Sigmoid colon (tissue), 3 donors: ENCODE measurements at regions not wholly inside any gene's neighbourhood (a gene's known extent, or its start where the extent isn't known, plus 50 kb on each side); places are given as distances from the start of the nearest gene placed in this dataset.
"Not testable (repeated sequence)": the region's sequence is repeated elsewhere in the genome, so short reads cannot be mapped to it uniquely, and the experiment has no call there.

Source experiments
- CTCF ChIP-seq, 4 experiments: fragments of 450-650 bp in 3 of 4; fragments of 200-600 bp in 1 of 4; IDR thresholded peaks; one replicate each; pipeline ENCODE4 v1.5.1; 2016 to 2019; ENCODE audit warnings: antibody characterized with exemption in 4 of 4, mild to moderate bottlenecking in 3 of 4, moderate library complexity in 2 of 4
- POLR2A ChIP-seq, 2 donors: fragments of 450-650 bp; IDR thresholded peaks; one replicate each; pipeline ENCODE4 v1.6.1; 2016; ENCODE audit warnings: antibody characterized with exemption in 2 of 2, mild to moderate bottlenecking in 2 of 2, moderate library complexity in 2 of 2

DNA sequence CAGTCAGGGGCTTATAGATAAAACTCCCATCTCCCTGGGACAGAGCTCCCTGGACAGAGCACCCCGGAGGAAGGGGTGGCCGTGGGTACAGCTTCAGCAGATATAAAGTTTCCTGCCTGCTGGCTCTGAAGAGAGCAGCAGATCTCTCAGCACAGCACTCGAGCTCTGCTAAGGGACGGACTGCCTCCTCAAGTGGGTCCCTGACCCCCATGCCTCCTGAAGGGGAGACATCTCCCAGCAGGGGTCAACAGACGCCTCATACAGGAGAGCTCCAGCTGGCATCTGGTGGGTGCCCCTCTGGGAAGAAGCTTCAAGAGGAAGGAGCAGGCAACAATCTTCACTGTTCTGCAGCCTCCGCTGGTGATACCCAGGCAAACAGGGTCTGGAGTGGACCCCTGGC, 142.1 kb downstream of the OXSM start:
- not testable (repeated sequence) for TF ChIP-seq CTCF, POLR2A (IDR thresholded peaks at IDR 0.05)
